HG02759 (cell line): ENCODE measurements at regions not wholly inside any gene's neighbourhood (a gene's known extent, or its start where the extent isn't known, plus 50 kb on each side); places are given as distances from the start of the nearest gene placed in this dataset.

Experiments
- ATAC-seq: cut with Tn5 transposase; IDR thresholded peaks from one replicate; pipeline ENCODE4 v1.9.1; 2021; ENCODE audit warnings: mild to moderate bottlenecking, moderate library complexity; ENCODE audit not compliant: unreplicated experiment

- no peak for ATAC-seq
These were observed 874.1 kb downstream of the GRM8 start for GRCh38 chr7:126378642-126379041.

GRCh38 chr7:126370038-126370668 is 882.6 kb downstream of the GRM8 start:
- no peak for ATAC-seq

DNA sequence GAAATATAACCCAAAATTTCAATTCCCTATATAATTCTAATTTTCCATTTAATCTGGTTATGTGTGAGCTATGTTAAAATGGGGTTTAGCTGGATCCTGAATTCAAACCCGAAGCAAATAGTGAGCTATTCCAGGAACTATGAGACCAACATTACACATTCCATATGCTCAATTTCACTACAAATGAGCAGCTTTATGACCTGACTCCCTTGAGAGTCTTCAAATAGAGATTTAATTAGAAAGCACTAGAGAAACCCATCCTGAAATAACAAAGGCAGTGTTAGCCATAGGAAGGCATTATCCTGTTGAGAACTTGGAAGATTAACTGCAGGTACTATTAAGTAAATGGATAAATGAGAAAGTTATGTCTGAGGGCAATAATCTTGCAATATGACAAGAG is 890.0 kb downstream of the GRM8 start:
- no peak for ATAC-seq

DNA sequence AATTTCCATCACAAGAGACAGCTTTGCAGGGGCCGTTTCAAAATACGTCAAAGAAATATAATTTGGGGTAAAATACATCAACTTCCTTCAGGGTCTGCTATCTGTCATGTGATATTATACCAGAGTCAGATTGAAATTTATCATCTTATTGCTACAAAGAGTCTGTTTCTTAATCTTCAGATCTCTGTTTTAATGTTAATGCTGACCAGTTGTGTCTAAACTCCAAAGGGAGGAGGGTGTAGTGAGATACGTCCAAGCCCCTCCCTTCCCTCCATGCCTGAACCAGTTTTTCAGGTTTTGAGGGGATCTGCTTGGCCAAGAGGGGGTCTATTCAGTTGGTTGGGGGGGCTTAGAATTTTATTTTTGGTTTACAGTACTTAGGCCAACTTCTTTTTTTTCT is 891.6 kb downstream of the GRM8 start:
- no peak for ATAC-seq

GRCh38 chr7:126339813-126340212 is 912.9 kb downstream of the GRM8 start:
- ATAC-seq, result no peak

DNA sequence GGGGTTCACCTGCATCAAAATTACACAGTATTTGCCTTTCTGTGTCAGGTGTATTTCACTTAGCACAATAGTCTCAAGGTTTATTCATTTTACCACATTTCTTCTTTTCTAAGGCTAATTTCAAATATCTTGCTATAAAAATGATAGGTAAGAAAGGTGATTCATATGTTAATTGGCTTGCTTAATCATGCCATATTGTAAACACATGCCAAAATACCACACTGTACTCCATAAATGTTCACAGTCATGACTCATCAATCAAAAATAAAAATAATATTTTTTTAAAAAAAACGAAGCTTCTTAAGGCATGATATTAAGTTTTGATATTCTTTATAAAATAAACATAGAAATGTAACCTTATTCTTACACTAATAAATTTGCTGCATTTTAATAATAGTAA is 947.1 kb downstream of the GRM8 start:
- no peak for ATAC-seq

DNA sequence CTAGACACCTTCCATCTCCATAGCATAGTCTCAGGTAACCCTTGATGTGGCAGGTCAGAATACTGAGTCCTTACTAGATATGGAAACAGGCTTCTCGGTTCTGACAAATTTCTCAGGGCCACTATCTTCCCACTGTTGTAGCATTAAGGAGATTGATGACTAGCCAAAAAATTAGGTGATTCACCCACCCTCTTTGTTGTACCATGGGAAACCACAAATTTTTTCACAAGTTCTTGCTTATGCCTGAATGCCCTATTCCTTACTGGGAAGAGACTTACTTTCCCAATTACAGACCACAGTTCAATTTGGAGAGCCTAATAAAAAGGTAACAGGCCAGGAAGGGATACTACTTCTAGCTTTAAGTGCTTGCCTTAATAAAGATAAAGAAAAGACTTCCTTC is 948.8 kb downstream of the GRM8 start:
- no peak for ATAC-seq

- ATAC-seq, result no peak
These were observed 950.1 kb downstream of the GRM8 start for GRCh38 chr7:126302639-126303038.

GRCh38 chr7:126286317-126286716 is 966.4 kb downstream of the GRM8 start:
- no peak for ATAC-seq

GRCh38 chr7:126236261-126236660 is 1016.5 kb downstream of the GRM8 start:
- ATAC-seq, result no peak

DNA sequence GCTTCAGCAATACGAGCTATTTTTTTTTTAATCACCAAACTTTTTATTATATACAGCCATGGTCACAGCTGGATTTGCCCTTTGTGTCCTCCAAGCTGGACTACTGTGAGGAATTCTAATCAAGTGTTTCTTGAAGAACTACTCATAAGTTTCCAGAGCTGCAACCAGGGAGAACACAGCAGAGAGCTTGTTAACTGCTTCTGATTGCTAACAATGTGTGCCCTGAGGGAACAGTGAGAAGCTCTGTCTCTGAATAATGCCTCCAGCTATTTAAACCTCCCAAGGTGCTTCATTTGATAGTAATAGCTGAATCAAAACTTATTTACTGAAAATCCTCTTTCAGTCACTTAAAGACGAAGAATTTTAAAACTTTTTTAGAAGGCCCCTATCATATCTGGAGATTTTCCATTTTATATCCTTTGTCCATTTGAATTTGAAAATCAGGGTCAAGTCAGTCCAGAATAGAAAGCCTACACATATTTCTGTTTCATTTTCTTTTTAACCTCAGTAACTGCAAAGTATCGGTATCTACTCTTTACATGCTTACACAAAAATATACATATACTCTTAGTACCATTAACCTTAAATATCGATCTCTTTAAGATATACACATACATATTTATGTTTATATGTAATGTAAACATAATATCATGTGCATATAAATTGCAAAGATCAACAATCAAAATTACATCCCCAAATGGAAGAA is 1024.2 kb downstream of the GRM8 start:
- no peak for ATAC-seq

DNA sequence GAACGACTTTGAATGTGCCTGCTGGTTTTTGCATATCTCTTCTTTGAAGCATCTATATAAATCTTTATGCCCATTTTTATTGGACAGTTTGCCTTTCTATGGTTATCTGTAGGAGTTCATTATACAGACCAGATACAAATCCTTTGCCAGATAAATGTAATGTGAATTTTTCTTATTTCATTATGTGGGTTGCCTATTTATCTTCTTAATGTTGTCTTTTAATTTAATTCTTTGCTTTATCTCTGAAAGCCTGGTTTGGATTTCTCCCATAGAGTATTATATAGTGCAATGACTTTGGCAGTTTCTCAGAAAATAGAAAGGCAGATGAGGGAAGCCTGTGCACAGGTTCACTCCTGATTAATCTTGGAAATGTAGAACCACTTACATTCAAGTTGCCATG is 1025.1 kb downstream of the GRM8 start:
- ATAC-seq, result no peak

DNA sequence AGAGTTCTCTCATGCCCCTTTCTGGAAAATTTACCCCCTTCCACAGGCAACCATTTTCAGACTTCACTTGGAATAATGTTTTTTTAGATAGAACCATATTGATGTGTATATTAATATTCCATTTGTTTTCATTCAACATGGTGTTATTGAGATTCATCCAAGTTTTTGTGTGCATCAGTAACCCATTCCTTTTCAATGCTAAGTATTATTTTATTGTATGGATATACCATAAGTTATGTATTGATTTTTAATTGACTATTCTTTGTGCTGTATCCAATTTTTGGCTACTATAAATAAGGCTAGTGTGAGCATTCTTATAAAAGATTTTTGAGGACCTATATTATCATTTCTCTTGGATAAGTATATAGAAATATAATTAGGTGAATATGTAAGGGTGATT is 1025.7 kb downstream of the GRM8 start:
- no peak for ATAC-seq

GRCh38 chr7:126223729-126224128 is 1029.0 kb downstream of the GRM8 start:
- ATAC-seq, result no peak

DNA sequence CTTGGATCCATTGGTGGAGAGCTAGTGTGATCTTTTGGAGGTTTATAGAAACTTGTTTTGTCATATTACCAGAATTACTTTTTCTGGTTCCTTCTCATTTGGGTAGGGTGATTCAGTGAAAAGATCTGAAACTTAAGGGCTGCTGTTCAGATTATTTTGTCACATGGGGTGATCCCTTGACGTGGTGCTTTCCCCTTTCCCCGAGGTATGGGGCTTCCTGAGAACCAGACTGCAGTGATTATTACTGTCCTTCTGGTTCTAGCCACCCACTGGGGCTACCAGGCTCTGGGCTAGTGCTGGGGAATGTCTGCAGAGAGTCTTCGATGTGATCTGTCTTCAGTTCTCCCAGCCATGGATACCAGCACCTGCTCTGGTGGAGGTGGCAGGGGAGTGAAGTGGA is 1030.0 kb downstream of the GRM8 start:
- ATAC-seq, result no peak

GRCh38 chr7:126215785-126216184 is 1037.0 kb downstream of the GRM8 start:
- ATAC-seq, result no peak

DNA sequence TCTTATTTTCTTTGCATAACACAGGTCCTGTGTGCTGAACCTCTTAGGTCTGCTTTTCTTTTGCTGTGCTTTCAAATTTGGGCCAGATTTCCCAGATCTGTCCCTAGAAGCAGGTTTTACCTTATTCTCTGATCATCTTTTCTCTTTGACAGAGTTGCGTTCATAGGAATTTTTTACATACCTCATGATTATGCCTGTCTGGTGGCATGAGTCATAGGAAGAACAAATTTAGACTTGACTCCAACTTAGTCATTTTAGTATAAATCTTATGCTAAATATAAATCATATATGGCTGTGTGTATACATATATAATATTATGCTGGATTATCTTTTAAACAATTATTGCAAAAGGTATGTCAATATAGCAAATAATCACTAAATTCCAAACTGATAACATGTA is 1038.9 kb downstream of the GRM8 start:
- ATAC-seq, result no peak

GRCh38 chr7:126211875-126212274 is 1040.9 kb downstream of the GRM8 start:
- ATAC-seq, result no peak

- ATAC-seq, result peak; percentile 68
These were observed 1042.0 kb downstream of the GRM8 start for GRCh38 chr7:126210707-126211106.

- ATAC-seq, result no peak
These were observed 1049.6 kb downstream of the GRM8 start for GRCh38 chr7:126203185-126203584.

- peak; percentile 52 for ATAC-seq
These were observed 1050.6 kb downstream of the GRM8 start for GRCh38 chr7:126202177-126202576.

DNA sequence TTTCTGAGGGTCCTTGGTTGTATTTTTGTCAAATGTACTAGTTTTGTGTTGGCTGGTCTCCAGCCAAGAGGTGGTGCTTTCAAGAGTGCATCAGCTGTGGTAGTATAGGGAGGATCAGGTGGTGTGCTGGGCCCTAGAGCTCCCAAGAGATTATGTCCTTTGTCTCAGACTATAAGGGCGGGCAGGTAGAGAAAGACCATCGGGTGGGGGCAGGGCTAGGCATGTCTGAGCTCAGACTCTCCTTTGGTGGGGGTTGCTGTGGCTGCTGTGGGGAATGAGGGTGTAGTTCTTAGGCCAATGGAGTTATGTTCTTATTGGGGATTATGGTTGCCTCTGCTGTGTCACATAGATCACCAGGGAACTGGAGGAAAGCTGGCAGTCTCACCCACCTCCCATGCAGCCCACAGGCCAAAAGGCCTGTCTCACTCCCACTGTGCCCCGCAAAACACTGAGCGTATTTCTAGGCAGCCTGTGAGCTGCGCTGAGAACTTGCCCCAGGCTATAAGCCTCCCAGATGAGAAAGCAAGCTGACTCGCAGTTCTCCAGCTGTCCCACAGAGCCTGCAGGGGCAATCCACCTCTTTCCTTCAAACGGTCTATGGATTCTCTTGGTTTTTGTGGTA is 1066.7 kb downstream of the GRM8 start:
- ATAC-seq, result no peak
